ENCODE measurements at regions not wholly inside any gene's neighbourhood (a gene's known extent, or its start where the extent isn't known, plus 50 kb on each side); places are given as distances from the start of the nearest gene placed in this dataset.

- H3K4me3 ChIP-seq (ENCODE audit: low read depth, low read length): no peak overlapping the region
- DNase-seq (ENCODE audit: low read depth): peak; percentile 88
- TF ChIP-seq MAX (IDR thresholded peaks at IDR 0.05; ENCODE audit: low read depth, low read length): peak; percentile 49
- peak; percentile 47; the same call in 1 of the 2 replicates for TF ChIP-seq MYC (IDR thresholded peaks at IDR 0.05; ENCODE audit: low read depth, low read length)
- no peak for TF ChIP-seq POLR2A (IDR thresholded peaks at IDR 0.05; ENCODE audit: extremely low read depth, insufficient read length)
- TF ChIP-seq CTCF (IDR thresholded peaks at IDR 0.05; ENCODE audit: low read depth, low read length): peak; percentile 97
These were observed 256.3 kb upstream of the SFSWAP start for GRCh38 chr12:131454418-131455217.

GRCh38 chr12:131455218-131455506 lies 255.7 kb upstream of the SFSWAP start:
- DNase-seq (ENCODE audit: low read depth): no peak
- H3K4me3 ChIP-seq (ENCODE audit: low read depth, low read length): no peak overlapping the region
- TF ChIP-seq MAX (IDR thresholded peaks at IDR 0.05; ENCODE audit: low read depth, low read length) (no peak), CTCF (IDR thresholded peaks at IDR 0.05; ENCODE audit: low read depth, low read length) (no peak), POLR2A (IDR thresholded peaks at IDR 0.05; ENCODE audit: extremely low read depth, insufficient read length) (no peak), MYC (IDR thresholded peaks at IDR 0.05; ENCODE audit: low read depth, low read length) (no peak)

GRCh38 chr12:131455581-131456110 lies 255.2 kb upstream of the SFSWAP start:
- no peak overlapping the region for H3K4me3 ChIP-seq (ENCODE audit: low read depth, low read length)
- no peak for DNase-seq (ENCODE audit: low read depth)
- TF ChIP-seq POLR2A (IDR thresholded peaks at IDR 0.05; ENCODE audit: extremely low read depth, insufficient read length) (no peak), MYC (IDR thresholded peaks at IDR 0.05; ENCODE audit: low read depth, low read length) (no peak), CTCF (IDR thresholded peaks at IDR 0.05; ENCODE audit: low read depth, low read length) (no peak), MAX (IDR thresholded peaks at IDR 0.05; ENCODE audit: low read depth, low read length) (no peak)

GRCh38 chr12:131456301-131457027 lies 254.4 kb upstream of the SFSWAP start:
- H3K4me3 ChIP-seq (ENCODE audit: low read depth, low read length): no peak overlapping the region
- DNase-seq (ENCODE audit: low read depth): no peak

GRCh38 chr12:131457028-131457310 lies 253.9 kb upstream of the SFSWAP start:
- no peak for DNase-seq (ENCODE audit: low read depth)
- TF ChIP-seq MYC (IDR thresholded peaks at IDR 0.05; ENCODE audit: low read depth, low read length) (no peak), CTCF (IDR thresholded peaks at IDR 0.05; ENCODE audit: low read depth, low read length) (no peak), POLR2A (IDR thresholded peaks at IDR 0.05; ENCODE audit: extremely low read depth, insufficient read length) (no peak), MAX (IDR thresholded peaks at IDR 0.05; ENCODE audit: low read depth, low read length) (no peak)
- no peak overlapping the region for H3K4me3 ChIP-seq (ENCODE audit: low read depth, low read length)

More at GRCh38 chr12:131456301-131457027, 254.4 kb upstream of the SFSWAP start:
- TF ChIP-seq MYC (IDR thresholded peaks at IDR 0.05; ENCODE audit: low read depth, low read length) (no peak), POLR2A (IDR thresholded peaks at IDR 0.05; ENCODE audit: extremely low read depth, insufficient read length) (no peak), MAX (IDR thresholded peaks at IDR 0.05; ENCODE audit: low read depth, low read length) (no peak), CTCF (IDR thresholded peaks at IDR 0.05; ENCODE audit: low read depth, low read length) (no peak)

All from NB4 (cell line).